HEK293T (cell line): ENCODE measurements at regions not wholly inside any gene's neighbourhood (a gene's known extent, or its start where the extent isn't known, plus 50 kb on each side); places are given as distances from the start of the nearest gene placed in this dataset.

ENCODE experiments used
- HDGF ChIP-seq: fragments of 450-650 bp; IDR thresholded peaks from 2 replicates; pipeline ENCODE4 v1.6.1; 2017; ENCODE audit warnings: antibody characterized with exemption, borderline replicate concordance
- L3MBTL2 ChIP-seq: fragments of 450-650 bp; conservative IDR thresholded peaks from 2 replicates; pipeline ENCODE4 v1.6.1; 2016; ENCODE audit warnings: mild to moderate bottlenecking
- NFRKB ChIP-seq: fragments of 450-650 bp; IDR thresholded peaks from 2 replicates; pipeline ENCODE4 v1.6.1; 2016; ENCODE audit warnings: mild to moderate bottlenecking, moderate library complexity
- SP1 ChIP-seq: fragments of 450-650 bp; IDR thresholded peaks from 2 replicates; pipeline ENCODE4 v1.6.1; 2017
- SUZ12 ChIP-seq: fragments of 450-650 bp; IDR thresholded peaks from 2 replicates; pipeline ENCODE4 v1.6.1; 2016; ENCODE audit warnings: mild to moderate bottlenecking

- TF ChIP-seq L3MBTL2 (no peak), SUZ12 (no peak), SP1 (no peak), NFRKB (no peak), HDGF (no peak)
Observed at GRCh38 chr4:11484531-11484930, 55.8 kb upstream of the HS3ST1 start.
